H9 (cell line): ENCODE measurements at regions not wholly inside any gene's neighbourhood (a gene's known extent, or its start where the extent isn't known, plus 50 kb on each side); places are given as distances from the start of the nearest gene placed in this dataset.

Source experiments
- DNase-seq: peaks from one replicate; pipeline ENCODE4 v3.0.0-alpha.2; 2017
- H2AFZ ChIP-seq: one replicate; pipeline ENCODE4 v1.6.1; 2013; ENCODE audit warnings: mild to moderate bottlenecking, low read length, control low read depth, moderate library complexity
- H2AK5ac ChIP-seq: 2 replicates; pipeline ENCODE4 v1.6.1; 2013; ENCODE audit warnings: low read length, control low read depth, mixed read lengths; ENCODE audit not compliant: insufficient read length
- H2BK120ac ChIP-seq: one replicate; pipeline ENCODE4 v1.6.1; 2013; ENCODE audit warnings: low read depth, mild to moderate bottlenecking, low read length, control low read depth, inconsistent platforms; ENCODE audit not compliant: poor library complexity, severe bottlenecking
- H2BK12ac ChIP-seq: 2 replicates; pipeline ENCODE4 v1.6.1; 2013; ENCODE audit warnings: low read length, control low read depth, mixed read lengths, low read depth; ENCODE audit not compliant: insufficient read length
- H2BK15ac ChIP-seq: 2 replicates; pipeline ENCODE4 v1.6.1; 2013; ENCODE audit warnings: low read depth, low read length, control low read depth
- H2BK20ac ChIP-seq: one replicate; pipeline ENCODE4 v1.6.1; 2013; ENCODE audit warnings: low read depth, mild to moderate bottlenecking, low read length, control low read depth, inconsistent platforms; ENCODE audit not compliant: poor library complexity, severe bottlenecking
- H2BK5ac ChIP-seq: 2 replicates; pipeline ENCODE4 v1.6.1; 2013; ENCODE audit warnings: low read length, control low read depth, mixed read lengths; ENCODE audit not compliant: insufficient read length
- H3K14ac ChIP-seq: 2 replicates; pipeline ENCODE4 v1.6.1; 2013; ENCODE audit warnings: low read length, control low read depth; ENCODE audit not compliant: insufficient read depth
- H3K18ac ChIP-seq: 2 replicates; pipeline ENCODE4 v1.6.1; 2013; ENCODE audit warnings: low read depth, mild to moderate bottlenecking, mixed read lengths, low read length, control low read depth; ENCODE audit not compliant: insufficient read length
- H3K23ac ChIP-seq: 2 replicates; pipeline ENCODE4 v1.6.1; 2013; ENCODE audit warnings: low read length, control low read depth, mixed read lengths, low read depth; ENCODE audit not compliant: insufficient read length
- H3K23me2 ChIP-seq: 2 replicates; pipeline ENCODE4 v1.6.1; 2013; ENCODE audit warnings: low read depth, mild to moderate bottlenecking, mixed read lengths, low read length, control low read depth; ENCODE audit not compliant: insufficient read length, poor library complexity, severe bottlenecking
- H3K27ac ChIP-seq: 2 replicates; pipeline ENCODE4 v1.5.1; 2013; ENCODE audit warnings: low read length, control low read depth, mixed read lengths, low read depth; ENCODE audit not compliant: insufficient read length
- H3K27me3 ChIP-seq: 2 replicates; pipeline ENCODE4 v1.6.1; 2013; ENCODE audit warnings: low read length, control low read depth, inconsistent platforms; ENCODE audit not compliant: insufficient read depth
- H3K4ac ChIP-seq: 2 replicates; pipeline ENCODE4 v1.6.1; 2013; ENCODE audit warnings: low read depth, mild to moderate bottlenecking, control low read depth, inconsistent platforms, low read length, moderate library complexity
- H3K4me1 ChIP-seq: 2 replicates; pipeline ENCODE4 v1.6.1; 2013; ENCODE audit warnings: low read length, control low read depth, inconsistent platforms; ENCODE audit not compliant: insufficient read depth
- H3K4me2 ChIP-seq: 2 replicates; pipeline ENCODE4 v1.6.1; 2013; ENCODE audit warnings: low read length, control low read depth, mixed read lengths; ENCODE audit not compliant: insufficient read length, insufficient read depth
- H3K56ac ChIP-seq: 2 replicates; pipeline ENCODE4 v1.6.1; 2013; ENCODE audit warnings: low read depth, mild to moderate bottlenecking, mixed read lengths, low read length, control low read depth; ENCODE audit not compliant: insufficient read length
- H3K79me1 ChIP-seq: 2 replicates; pipeline ENCODE4 v1.6.1; 2013; ENCODE audit warnings: low read depth, mild to moderate bottlenecking, moderate library complexity, low read length, control low read depth, inconsistent platforms; ENCODE audit not compliant: insufficient read depth, poor library complexity, severe bottlenecking
- H3K79me2 ChIP-seq: 2 replicates; pipeline ENCODE4 v1.6.1; 2013; ENCODE audit warnings: low read length, control low read depth, inconsistent platforms; ENCODE audit not compliant: insufficient read depth
- H3K9ac ChIP-seq: 2 replicates; pipeline ENCODE4 v1.6.1; 2013; ENCODE audit warnings: low read length, control low read depth, mixed read lengths; ENCODE audit not compliant: insufficient read length; ENCODE audit errors: extremely low read depth
- H3K9me3 ChIP-seq: one replicate; pipeline ENCODE4 v1.6.1; 2013; ENCODE audit warnings: low read depth, low read length, inconsistent platforms; ENCODE audit not compliant: control insufficient read depth
- H3T11ph ChIP-seq: one replicate; pipeline ENCODE4 v1.6.1; 2013; ENCODE audit warnings: mild to moderate bottlenecking, low read length, control low read depth, inconsistent platforms
- H4K20me1 ChIP-seq: one replicate; pipeline ENCODE4 v1.6.1; 2013; ENCODE audit not compliant: control insufficient read depth, insufficient read length, insufficient read depth
- H4K5ac ChIP-seq: 2 replicates; pipeline ENCODE4 v1.6.1; 2013; ENCODE audit warnings: low read depth, mild to moderate bottlenecking, mixed read lengths, low read length, control low read depth; ENCODE audit not compliant: insufficient read length
- H4K8ac ChIP-seq: replicated peaks from 2 replicates; pipeline ENCODE4 v1.6.1; 2013; ENCODE audit warnings: low read length, control low read depth, mixed read lengths, low read depth; ENCODE audit not compliant: insufficient read length
- H4K91ac ChIP-seq: 2 replicates; pipeline ENCODE4 v1.6.1; 2013; ENCODE audit warnings: low read depth, mild to moderate bottlenecking, moderate library complexity, mixed read lengths, low read length, control low read depth; ENCODE audit not compliant: insufficient read length
- H3K27ac Mint-ChIP-seq, 3 experiments: 2 replicates in 2 of 3; 3 replicates in 1 of 3; pipeline ENCODE4 v1.8.0; 2020 to 2021; ENCODE audit warnings: mixed read lengths in 3 of 3, mild to moderate bottlenecking in 1 of 3, moderate library complexity in 1 of 3
- H3K27me3 Mint-ChIP-seq: 2 replicates; pipeline ENCODE4 v1.8.0; 2021; ENCODE audit warnings: low read depth, mild to moderate bottlenecking, moderate library complexity, mixed read lengths
- H3K36me3 Mint-ChIP-seq, 3 experiments: 2 replicates in 2 of 3; 3 replicates in 1 of 3; pipeline ENCODE4 v1.8.0; 2020 to 2021; ENCODE audit warnings: low read depth in 3 of 3, mixed read lengths in 3 of 3; ENCODE audit not compliant: insufficient read depth in 1 of 3
- H3K4me1 Mint-ChIP-seq, 2 experiments: 2 replicates each; pipeline ENCODE4 v1.8.0; 2020; ENCODE audit warnings: mixed read lengths in 2 of 2
- H3K4me3 Mint-ChIP-seq, 2 experiments: 2 replicates in 1 of 2; 3 replicates in 1 of 2; pipeline ENCODE4 v1.8.0; 2020 to 2021; ENCODE audit warnings: mild to moderate bottlenecking in 2 of 2, mixed read lengths in 2 of 2, moderate library complexity in 1 of 2
- H3K9me3 Mint-ChIP-seq, 2 experiments: 2 replicates in 1 of 2; 3 replicates in 1 of 2; pipeline ENCODE4 v1.8.0; 2020; ENCODE audit warnings: mild to moderate bottlenecking in 2 of 2, mixed read lengths in 2 of 2, moderate library complexity in 1 of 2
- CTCF ChIP-seq: fragments of 200-600 bp; sonication (generic); conservative IDR thresholded peaks from 3 replicates; pipeline ENCODE4 v1.8.0; 2021; ENCODE audit warnings: antibody characterized with exemption, mild to moderate bottlenecking
- WGBS: extraction: QIAGEN DNeasy Blood & Tissue Kit; methylation state at CpG from one replicate; pipeline ENCODE4 v1.1.7; 2013; ENCODE audit warnings: missing lambda C conversion rate, low lambda C conversion rate, mixed read lengths; ENCODE audit not compliant: insufficient read length; ENCODE audit errors: extremely low coverage; 5-methylcytosine and 5-hydroxymethylcytosine counted together

- Histone ChIP-seq H2AK5ac (no peak overlapping the region), H3K9me3 (no peaks in the 10 kb centered on the region), H3K4ac (no peak overlapping the region), H3T11ph (no peak overlapping the region), H4K20me1 (peaks cover 2% of the 10 kb centered on the region), H3K18ac (no peak overlapping the region), H3K23me2 (peaks cover 15% of the 10 kb centered on the region), H3K56ac (no peak overlapping the region), H2AFZ (no peak overlapping the region), H2BK120ac (no peak overlapping the region), H2BK12ac (no peak overlapping the region), H4K5ac (no peak overlapping the region), H4K8ac (no peak overlapping the region), H2BK5ac (no peak overlapping the region), H3K4me2 (no peak overlapping the region), H2BK20ac (no peak overlapping the region), H3K27me3 (peaks cover 11% of the 10 kb centered on the region; the same call in 1 of the 2 replicates), H2BK15ac (no peak overlapping the region), H3K23ac (no peak overlapping the region), H3K14ac (no peak overlapping the region), H3K79me1 (no peaks in the 10 kb centered on the region), H3K4me1 (peaks cover 5% of the 10 kb centered on the region; the same call in 1 of the 2 replicates), H4K91ac (no peak overlapping the region), H3K27ac (no peak overlapping the region), H3K9ac (no peak overlapping the region), H3K79me2 (no peaks in the 10 kb centered on the region)
- TF ChIP-seq CTCF, result no peak
- Mint-ChIP-seq H3K27me3 (peaks cover 68% of the 10 kb centered on the region), H3K4me1 (peaks cover 46 to 61% of the 10 kb centered on the region in 2 experiments), H3K27ac (no peak overlapping the region; a peak in 1 of 7 replicates), H3K36me3 (no peaks in the 10 kb centered on the region; a peak in 1 of 7 replicates), H3K9me3 (no peaks in the 10 kb centered on the region; a peak in 2 of 5 replicates), H3K4me3 (no peak overlapping the region)
- no CpG with 5 or more reads among the region's 8 CpGs for WGBS
- DNase-seq, result no peak
Measured at GRCh38 chr9:129493706-129494047, 127.2 kb downstream of the C9orf50 start.
